Gastrocnemius medialis (tissue), 4 donors: ENCODE measurements at regions not wholly inside any gene's neighbourhood (a gene's known extent, or its start where the extent isn't known, plus 50 kb on each side); places are given as distances from the start of the nearest gene placed in this dataset.

ENCODE experiments used
- CTCF ChIP-seq, 5 experiments: fragments of 450-650 bp in 3 of 5; fragments of 200-600 bp in 2 of 5; sonication (generic) in 2 of 5; IDR thresholded peaks in 4 of 5; conservative IDR thresholded peaks in 1 of 5; 1 replicate in 4 of 5; 2 replicates in 1 of 5; pipeline ENCODE4 v1.5.1; 2016 to 2019; ENCODE audit warnings: antibody characterized with exemption in 5 of 5, mild to moderate bottlenecking in 3 of 5, moderate library complexity in 3 of 5
- POLR2A ChIP-seq, 2 donors: fragments of 450-650 bp; IDR thresholded peaks; one replicate each; pipeline ENCODE4 v1.6.1; 2017; ENCODE audit warnings: antibody characterized with exemption in 2 of 2, mild to moderate bottlenecking in 2 of 2, moderate library complexity in 2 of 2

- no peak for TF ChIP-seq CTCF (IDR thresholded peaks at IDR 0.05 in 4 of 5, conservative IDR thresholded peaks at IDR 0.05 in 1 of 5)
- TF ChIP-seq POLR2A (IDR thresholded peaks at IDR 0.05) = no peak
Observed at GRCh38 chr2:241935774-241936173, 66.2 kb downstream of the RTP5 start.
